BJ (cell line): ENCODE measurements at regions not wholly inside any gene's neighbourhood (a gene's known extent, or its start where the extent isn't known, plus 50 kb on each side); places are given as distances from the start of the nearest gene placed in this dataset.

Experiments used
- CTCF ChIA-PET: fragments of 350-600 bp; formaldehyde crosslinking; extraction: SDS; loops from one replicate; lab custom pipeline; 2021; ENCODE audit warnings: antibody characterized with exemption, inconsistent platforms; lab: Yijun Ruan, JAX
- POLR2A ChIA-PET: fragments of 300-600 bp; sonication (Branson Sonifier 250); formaldehyde crosslinking; extraction: SDS; loops from one replicate; lab custom pipeline; 2021; ENCODE audit warnings: antibody characterized with exemption; lab: Charles Lee
- DNase-seq: peaks from one replicate; pipeline ENCODE4 v3.0.0-alpha.2; 2011; ENCODE audit warnings: low read depth
- H3K27me3 ChIP-seq: 2 replicates; pipeline ENCODE4 v1.6.0; 2011; ENCODE audit warnings: low read length; ENCODE audit not compliant: control insufficient read depth, insufficient read depth
- H3K36me3 ChIP-seq: 2 replicates; pipeline ENCODE4 v1.5.1; 2011; ENCODE audit warnings: low read length; ENCODE audit not compliant: control insufficient read depth, insufficient read depth
- H3K4me3 ChIP-seq: 2 replicates; pipeline ENCODE4 v1.5.1; 2011; ENCODE audit warnings: low read depth, mild to moderate bottlenecking, control low read depth, low read length
- TF ChIP-seq, protein P1 (sequence below): IDR thresholded peaks from 2 replicates; pipeline ENCODE4 v1.5.1; 2011; ENCODE audit warnings: low read depth, mild to moderate bottlenecking, control low read depth, inconsistent platforms, low read length, moderate library complexity; ENCODE audit not compliant: insufficient read depth

- DNase-seq = no peak
- POLR2A ChIA-PET = no interaction called here
- TF ChIP-seq, protein P1, sequence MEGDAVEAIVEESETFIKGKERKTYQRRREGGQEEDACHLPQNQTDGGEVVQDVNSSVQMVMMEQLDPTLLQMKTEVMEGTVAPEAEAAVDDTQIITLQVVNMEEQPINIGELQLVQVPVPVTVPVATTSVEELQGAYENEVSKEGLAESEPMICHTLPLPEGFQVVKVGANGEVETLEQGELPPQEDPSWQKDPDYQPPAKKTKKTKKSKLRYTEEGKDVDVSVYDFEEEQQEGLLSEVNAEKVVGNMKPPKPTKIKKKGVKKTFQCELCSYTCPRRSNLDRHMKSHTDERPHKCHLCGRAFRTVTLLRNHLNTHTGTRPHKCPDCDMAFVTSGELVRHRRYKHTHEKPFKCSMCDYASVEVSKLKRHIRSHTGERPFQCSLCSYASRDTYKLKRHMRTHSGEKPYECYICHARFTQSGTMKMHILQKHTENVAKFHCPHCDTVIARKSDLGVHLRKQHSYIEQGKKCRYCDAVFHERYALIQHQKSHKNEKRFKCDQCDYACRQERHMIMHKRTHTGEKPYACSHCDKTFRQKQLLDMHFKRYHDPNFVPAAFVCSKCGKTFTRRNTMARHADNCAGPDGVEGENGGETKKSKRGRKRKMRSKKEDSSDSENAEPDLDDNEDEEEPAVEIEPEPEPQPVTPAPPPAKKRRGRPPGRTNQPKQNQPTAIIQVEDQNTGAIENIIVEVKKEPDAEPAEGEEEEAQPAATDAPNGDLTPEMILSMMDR = no peak
- CTCF ChIA-PET = no interaction called here
- Histone ChIP-seq H3K36me3 (no peaks in the 10 kb centered on the region), H3K4me3 (no peak overlapping the region), H3K27me3 (no peaks in the 10 kb centered on the region)
These were observed 221.9 kb upstream of the ZNF217 start for GRCh38 chr20:53815509-53815908.

GRCh38 chr20:53814060-53814459 is 220.4 kb upstream of the ZNF217 start:
- CTCF ChIA-PET = no interaction called here
- POLR2A ChIA-PET = no interaction called here
- Histone ChIP-seq H3K36me3 (no peaks in the 10 kb centered on the region), H3K4me3 (no peak overlapping the region), H3K27me3 (no peaks in the 10 kb centered on the region)
- no peak for DNase-seq
- TF ChIP-seq, protein P1 = no peak

DNA sequence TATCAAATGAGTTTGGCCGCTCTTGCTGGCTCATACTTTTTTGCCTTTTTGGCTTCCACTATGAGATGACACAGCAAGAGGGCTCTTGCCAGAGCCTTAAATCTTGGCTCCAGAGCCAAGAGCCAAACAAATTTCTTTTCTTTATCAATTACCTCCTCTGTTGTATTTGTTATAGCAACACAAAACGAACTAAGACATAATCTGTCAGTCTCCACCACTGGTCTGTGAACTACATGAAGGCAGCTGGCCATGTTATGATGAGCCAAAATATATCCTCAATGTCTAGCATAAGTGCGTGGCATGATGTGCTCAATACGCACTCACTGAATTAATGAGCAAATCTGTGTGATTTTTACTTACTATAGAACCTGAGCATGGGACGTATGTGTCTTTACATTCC is 220.0 kb upstream of the ZNF217 start:
- Histone ChIP-seq H3K36me3 (no peaks in the 10 kb centered on the region), H3K4me3 (no peak overlapping the region), H3K27me3 (no peaks in the 10 kb centered on the region)
- TF ChIP-seq, protein P1 = no peak
- CTCF ChIA-PET = no interaction called here
- POLR2A ChIA-PET = no interaction called here
- no peak for DNase-seq

DNA sequence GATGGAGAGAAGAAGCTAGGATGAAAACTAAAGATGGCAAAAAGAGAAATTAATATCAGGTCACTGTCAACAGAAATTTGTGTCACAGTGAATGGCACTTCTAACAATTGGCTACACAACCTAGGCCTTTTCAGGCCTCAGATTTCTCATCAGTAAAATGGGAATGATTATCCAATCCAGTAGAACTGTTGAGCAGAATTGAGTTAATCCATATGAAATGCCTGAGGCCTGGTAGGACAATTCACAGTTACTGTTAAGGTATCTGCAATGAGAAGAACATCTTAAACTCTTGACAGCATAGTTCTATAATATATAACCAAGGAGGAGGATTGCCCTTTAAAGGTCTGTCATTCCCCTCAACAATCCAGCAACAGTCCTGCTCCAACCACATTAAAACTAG is 217.9 kb upstream of the ZNF217 start:
- ChIA-PET POLR2A (no interaction called here), CTCF (no interaction called here)
- Histone ChIP-seq H3K27me3 (no peaks in the 10 kb centered on the region), H3K4me3 (no peak overlapping the region), H3K36me3 (no peaks in the 10 kb centered on the region)
- TF ChIP-seq, protein P1 = no peak
- no peak for DNase-seq

DNA sequence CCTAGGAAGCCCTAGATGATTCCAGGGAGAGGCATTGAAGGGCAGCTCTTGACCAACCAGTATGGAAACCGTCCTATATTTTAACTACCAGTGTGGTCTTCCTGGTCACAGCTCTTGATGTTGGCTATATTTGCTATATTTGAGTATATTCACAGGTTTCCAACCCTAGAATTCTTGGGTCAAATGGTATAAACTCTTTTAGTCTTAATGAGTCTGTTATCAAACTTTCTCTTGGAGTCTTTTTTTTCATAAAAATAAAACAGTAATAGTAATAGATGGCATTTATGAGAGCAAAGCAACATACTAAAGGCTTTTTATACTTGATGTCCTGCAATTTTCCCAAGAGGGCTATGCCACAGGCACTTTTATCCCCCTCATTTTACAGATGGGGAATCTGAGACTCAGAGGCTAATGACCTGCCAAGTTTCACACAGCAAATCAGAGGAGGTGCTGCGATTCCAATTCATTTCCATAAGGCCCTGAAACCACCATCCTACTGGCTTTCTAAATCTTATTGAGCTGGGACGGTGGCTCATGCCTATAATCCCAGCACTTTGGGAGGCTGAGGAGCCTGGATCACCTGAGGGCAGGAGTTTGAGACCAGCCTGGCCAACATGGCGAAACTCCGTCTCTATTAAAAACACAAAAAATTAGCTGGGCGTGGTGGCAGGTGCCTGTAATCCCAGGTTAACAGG is 217.2 kb upstream of the ZNF217 start:
- H3K4me3 ChIP-seq = no peak overlapping the region
- POLR2A ChIA-PET = interaction anchor here (0.7 kb wide), 1 partner anchor 105 kb away, joined by 4 read pairs; no protein-coding TSS in a partner anchor
- H3K36me3 ChIP-seq = no peaks in the 10 kb centered on the region
- DNase-seq = no peak
- TF ChIP-seq, protein P1 = no peak
- CTCF ChIA-PET = no interaction called here
- no peaks in the 10 kb centered on the region for H3K27me3 ChIP-seq
